Lower leg skin (tissue), 4 donors: ENCODE measurements at regions not wholly inside any gene's neighbourhood (a gene's known extent, or its start where the extent isn't known, plus 50 kb on each side); places are given as distances from the start of the nearest gene placed in this dataset.

ENCODE experiments used
- DNase-seq, 2 donors: peaks; one replicate each; pipeline ENCODE4 v3.0.0-alpha.2; 2019; ENCODE audit warnings: low spot score in 2 of 2
- H3K4me3 ChIP-seq: fragments of 200-600 bp; sonication (generic); 2 replicates; pipeline ENCODE4 v1.5.1; 2017; ENCODE audit warnings: mild to moderate bottlenecking, low read depth; ENCODE audit not compliant: poor library complexity, severe bottlenecking
- POLR2A ChIP-seq, 2 donors: fragments of 450-650 bp; IDR thresholded peaks; one replicate each; pipeline ENCODE4 v1.6.1; 2016 to 2017; ENCODE audit warnings: antibody characterized with exemption in 2 of 2, mild to moderate bottlenecking in 1 of 2, moderate library complexity in 1 of 2
- WGBS, 2 donors: methylation state at CpG; one replicate each; pipeline ENCODE4 v1.1.5; 2018; 5-methylcytosine and 5-hydroxymethylcytosine counted together
- intact Hi-C: fragments of 100-400 bp; cut with DNase I; formaldehyde crosslinking; loops from one replicate; pipeline ENCODE4 v1.15.0; 2023; ENCODE audit warnings: low total_unique reads
- TF ChIP-seq, protein P1 (sequence below), 3 donors: fragments of 450-650 bp; IDR thresholded peaks; one replicate each; pipeline ENCODE4 v1.5.1; 2016; ENCODE audit warnings: antibody characterized with exemption in 3 of 3, mild to moderate bottlenecking in 3 of 3, moderate library complexity in 2 of 3

DNA sequence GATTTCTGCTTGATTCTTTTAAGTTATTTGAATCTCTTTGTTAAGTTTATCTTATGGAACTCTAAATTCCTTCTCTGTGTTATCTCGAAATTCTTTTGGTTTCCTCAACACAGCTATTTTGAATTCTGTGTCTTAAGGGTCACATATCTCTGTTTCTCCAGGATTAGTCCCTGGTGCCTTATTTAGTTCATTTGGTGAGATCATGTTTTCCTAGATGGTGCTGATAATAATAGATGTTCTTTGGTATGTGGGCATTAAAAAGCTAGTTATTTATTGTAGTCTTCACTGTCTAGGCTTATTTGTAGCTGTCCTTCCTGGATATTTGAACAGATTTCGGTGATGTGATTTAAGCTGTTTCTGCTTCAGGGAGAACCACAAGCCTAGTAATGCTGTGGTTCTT lies 615.6 kb upstream of the NECTIN3 start:
- DNase-seq = no peak
- WGBS, 2 donors = 74 to 82% methylated on average over 2 of the region's 2 CpGs
- TF ChIP-seq, protein P1, sequence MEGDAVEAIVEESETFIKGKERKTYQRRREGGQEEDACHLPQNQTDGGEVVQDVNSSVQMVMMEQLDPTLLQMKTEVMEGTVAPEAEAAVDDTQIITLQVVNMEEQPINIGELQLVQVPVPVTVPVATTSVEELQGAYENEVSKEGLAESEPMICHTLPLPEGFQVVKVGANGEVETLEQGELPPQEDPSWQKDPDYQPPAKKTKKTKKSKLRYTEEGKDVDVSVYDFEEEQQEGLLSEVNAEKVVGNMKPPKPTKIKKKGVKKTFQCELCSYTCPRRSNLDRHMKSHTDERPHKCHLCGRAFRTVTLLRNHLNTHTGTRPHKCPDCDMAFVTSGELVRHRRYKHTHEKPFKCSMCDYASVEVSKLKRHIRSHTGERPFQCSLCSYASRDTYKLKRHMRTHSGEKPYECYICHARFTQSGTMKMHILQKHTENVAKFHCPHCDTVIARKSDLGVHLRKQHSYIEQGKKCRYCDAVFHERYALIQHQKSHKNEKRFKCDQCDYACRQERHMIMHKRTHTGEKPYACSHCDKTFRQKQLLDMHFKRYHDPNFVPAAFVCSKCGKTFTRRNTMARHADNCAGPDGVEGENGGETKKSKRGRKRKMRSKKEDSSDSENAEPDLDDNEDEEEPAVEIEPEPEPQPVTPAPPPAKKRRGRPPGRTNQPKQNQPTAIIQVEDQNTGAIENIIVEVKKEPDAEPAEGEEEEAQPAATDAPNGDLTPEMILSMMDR (IDR thresholded peaks at IDR 0.05) = no peak
- no peak overlapping the region for H3K4me3 ChIP-seq
- intact Hi-C loops = no loop called here

DNA sequence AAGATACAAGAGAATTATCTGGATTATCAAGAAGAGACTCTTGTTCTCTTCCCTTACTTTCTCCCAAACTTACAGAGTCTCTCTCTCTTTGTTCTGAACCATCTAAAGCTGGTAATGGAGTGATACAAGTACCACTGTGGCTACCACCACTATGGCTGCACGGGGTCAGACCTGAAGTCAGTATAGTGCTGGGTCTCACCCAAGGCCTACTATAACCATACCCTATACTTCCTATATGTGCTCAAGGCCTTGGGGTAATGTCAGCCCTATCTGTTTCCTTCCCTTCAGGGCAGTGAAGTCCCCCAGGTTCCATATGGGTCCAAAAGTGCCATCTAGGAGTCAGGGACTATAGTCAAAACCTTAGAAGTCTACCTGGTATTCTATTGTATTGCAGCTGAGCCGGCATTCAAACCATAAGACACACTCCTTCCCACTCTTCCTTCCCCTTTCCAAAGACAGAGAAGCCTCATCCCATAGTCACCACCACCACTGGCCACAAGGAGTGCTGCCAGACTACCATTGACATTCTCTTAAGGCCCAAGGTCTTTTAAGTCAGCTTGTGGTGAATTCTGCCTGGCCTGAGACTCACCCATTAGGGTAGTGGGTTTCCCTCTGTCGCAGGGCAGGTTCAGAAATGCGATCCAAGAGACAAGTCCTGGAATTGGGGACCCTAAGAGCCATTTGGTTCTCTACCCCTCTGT lies 615.0 kb upstream of the NECTIN3 start:
- H3K4me3 ChIP-seq = no peak overlapping the region
- 82 to 87% methylated on average over 4 of the region's 4 CpGs for WGBS, 2 donors
- TF ChIP-seq, protein P1 (IDR thresholded peaks at IDR 0.05) = no peak
- TF ChIP-seq POLR2A (IDR thresholded peaks at IDR 0.05) = no peak
- DNase-seq = no peak
- intact Hi-C loops = no loop called here

DNA sequence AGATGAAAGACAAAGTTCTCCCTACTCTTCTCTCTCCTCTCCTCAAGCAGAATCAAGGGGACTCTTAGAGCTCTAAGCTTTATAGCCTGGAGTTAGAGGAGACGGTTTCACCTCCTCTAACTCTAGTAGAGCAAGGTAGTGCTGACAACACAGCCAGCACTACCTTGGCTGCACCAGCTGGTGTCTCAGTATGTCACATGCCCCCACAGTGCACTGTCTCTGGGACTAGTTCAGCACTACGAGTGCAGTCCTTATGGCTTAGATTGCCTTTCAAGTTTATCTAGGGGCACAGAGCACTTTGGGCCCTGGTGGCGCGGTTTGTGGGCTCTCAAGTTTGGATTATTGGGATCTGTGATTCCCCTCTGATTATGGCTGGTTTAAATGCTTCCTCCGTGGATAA lies 614.1 kb upstream of the NECTIN3 start:
- WGBS, 2 donors = 63 to 69% methylated on average over 5 of the region's 5 CpGs
- intact Hi-C loops = no loop called here
- no peak for TF ChIP-seq POLR2A (IDR thresholded peaks at IDR 0.05)
- TF ChIP-seq, protein P1 (IDR thresholded peaks at IDR 0.05) = no peak

DNA sequence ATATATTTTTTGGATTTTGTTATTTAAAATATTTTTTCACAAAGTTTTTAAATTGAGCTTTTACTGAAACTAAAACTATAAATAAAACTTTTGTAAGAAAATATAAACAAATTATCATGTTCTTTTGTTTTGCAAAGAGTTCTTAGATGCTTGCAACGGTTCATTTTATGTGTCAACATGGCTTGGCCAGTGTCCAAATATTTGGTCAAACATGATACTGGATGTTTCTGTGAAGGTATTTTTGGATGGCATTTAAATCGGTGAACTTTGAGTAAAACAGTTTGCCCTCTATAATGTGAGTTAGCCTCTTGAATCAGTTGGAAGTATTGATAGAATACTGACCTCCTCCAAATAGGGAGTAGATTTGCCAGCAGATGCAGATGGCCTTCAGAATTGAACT lies 612.6 kb upstream of the NECTIN3 start:
- intact Hi-C loops = no loop called here
- no peak for DNase-seq
- H3K4me3 ChIP-seq = no peak overlapping the region
- no peak for TF ChIP-seq POLR2A (IDR thresholded peaks at IDR 0.05)
- TF ChIP-seq, protein P1 (IDR thresholded peaks at IDR 0.05) = no peak
- 38 to 42% methylated on average over 2 of the region's 2 CpGs for WGBS, 2 donors

More for the DNA sequence above, 614.1 kb upstream of the NECTIN3 start:
- no peak for DNase-seq
- H3K4me3 ChIP-seq = no peak overlapping the region

DNA sequence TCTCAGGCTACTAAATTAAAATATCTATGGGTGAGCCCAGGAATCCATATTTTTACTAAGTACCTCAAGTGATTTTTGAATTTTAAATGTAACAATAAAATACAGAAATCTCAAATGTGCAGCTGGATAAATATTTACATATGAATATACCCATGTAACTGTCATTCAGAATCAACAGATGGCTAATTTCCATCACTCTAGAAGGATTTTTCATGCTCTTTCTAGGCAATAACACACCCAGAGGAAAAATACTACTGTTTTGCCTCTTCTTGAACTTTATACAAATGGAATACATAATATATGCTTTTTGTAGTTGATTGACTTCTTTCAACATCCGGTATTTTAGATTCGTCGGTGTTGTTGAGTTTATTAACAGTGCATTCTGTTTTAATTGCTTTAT lies 601.3 kb upstream of the NECTIN3 start:
- TF ChIP-seq, protein P1 (IDR thresholded peaks at IDR 0.05) = no peak

DNA sequence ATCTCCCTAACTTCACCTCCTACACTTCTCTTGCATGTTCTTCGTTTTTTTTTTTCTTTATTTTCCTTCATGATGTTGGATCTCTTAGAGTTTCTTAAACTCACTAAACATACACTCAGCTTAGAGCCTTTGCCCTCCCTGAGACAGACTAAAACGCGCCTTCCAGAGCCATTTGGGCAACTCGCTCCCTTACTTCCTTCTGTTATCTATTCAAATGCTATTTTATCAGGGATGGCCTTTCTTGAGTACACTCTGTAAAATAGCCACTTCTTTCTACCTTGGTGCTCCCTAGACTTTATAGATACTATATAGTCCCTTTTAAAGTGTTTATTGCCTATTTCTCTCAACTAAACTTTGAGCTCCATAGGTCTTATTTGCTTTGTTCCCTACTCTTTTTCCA lies 598.2 kb upstream of the NECTIN3 start:
- TF ChIP-seq, protein P1 (IDR thresholded peaks at IDR 0.05) = no peak
- no peak for TF ChIP-seq POLR2A (IDR thresholded peaks at IDR 0.05)
- WGBS, 2 donors = 87 to 89% methylated on average over 4 of the region's 4 CpGs
- H3K4me3 ChIP-seq = no peak overlapping the region
- intact Hi-C loops = no loop called here
- DNase-seq = no peak

More for the DNA sequence above, 601.3 kb upstream of the NECTIN3 start:
- WGBS, 2 donors = 64 to 65% methylated on average over 3 of the region's 3 CpGs
- no peak for DNase-seq
- intact Hi-C loops = no loop called here
- H3K4me3 ChIP-seq = no peak overlapping the region
